HG03432 (cell line): ENCODE measurements at regions not wholly inside any gene's neighbourhood (a gene's known extent, or its start where the extent isn't known, plus 50 kb on each side); places are given as distances from the start of the nearest gene placed in this dataset.

Experiments
- ATAC-seq: cut with Tn5 transposase; IDR thresholded peaks from one replicate; pipeline ENCODE4 v1.9.1; 2021; ENCODE audit warnings: mild to moderate bottlenecking, moderate library complexity; ENCODE audit not compliant: unreplicated experiment

DNA sequence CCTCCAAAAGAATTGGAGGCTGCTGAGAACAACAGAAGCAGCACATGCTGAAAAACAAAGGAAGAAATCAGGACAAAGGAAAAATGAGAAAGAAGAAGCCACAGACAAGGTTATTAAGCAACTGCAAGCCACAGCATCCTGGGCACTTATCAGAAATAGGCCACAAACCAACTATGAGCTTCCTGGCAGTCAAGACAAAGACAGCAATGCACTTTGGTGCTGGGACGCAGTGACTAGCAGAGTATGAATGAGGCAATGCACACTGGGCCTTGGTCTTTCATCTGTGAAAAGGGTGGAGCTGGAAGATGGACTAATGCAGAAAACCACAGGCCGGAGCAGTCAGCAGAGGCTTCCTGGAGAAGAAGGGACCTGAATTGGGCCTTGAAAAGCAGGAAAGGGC, 56.0 kb upstream of the LINGO1 start:
- no peak for ATAC-seq

DNA sequence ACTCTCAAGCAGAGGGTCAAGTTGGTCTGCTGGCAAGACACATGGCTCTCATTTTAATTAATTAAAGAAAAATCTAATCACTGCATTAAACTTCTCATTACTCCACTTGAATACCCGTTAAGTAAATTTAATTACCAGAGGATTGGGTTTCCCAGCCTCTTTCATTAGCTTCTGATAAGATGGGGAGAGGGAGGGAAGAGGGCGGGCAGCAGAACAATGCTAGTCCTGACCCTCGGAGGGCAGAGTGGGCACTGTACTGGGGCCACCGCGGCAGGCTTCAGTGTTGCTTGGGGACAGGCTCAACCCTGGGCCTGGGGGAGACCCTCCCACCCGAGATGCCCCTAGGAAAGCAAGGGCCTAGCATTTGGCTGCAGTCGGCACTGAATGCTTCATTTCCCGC, 55.6 kb upstream of the LINGO1 start:
- no peak for ATAC-seq

DNA sequence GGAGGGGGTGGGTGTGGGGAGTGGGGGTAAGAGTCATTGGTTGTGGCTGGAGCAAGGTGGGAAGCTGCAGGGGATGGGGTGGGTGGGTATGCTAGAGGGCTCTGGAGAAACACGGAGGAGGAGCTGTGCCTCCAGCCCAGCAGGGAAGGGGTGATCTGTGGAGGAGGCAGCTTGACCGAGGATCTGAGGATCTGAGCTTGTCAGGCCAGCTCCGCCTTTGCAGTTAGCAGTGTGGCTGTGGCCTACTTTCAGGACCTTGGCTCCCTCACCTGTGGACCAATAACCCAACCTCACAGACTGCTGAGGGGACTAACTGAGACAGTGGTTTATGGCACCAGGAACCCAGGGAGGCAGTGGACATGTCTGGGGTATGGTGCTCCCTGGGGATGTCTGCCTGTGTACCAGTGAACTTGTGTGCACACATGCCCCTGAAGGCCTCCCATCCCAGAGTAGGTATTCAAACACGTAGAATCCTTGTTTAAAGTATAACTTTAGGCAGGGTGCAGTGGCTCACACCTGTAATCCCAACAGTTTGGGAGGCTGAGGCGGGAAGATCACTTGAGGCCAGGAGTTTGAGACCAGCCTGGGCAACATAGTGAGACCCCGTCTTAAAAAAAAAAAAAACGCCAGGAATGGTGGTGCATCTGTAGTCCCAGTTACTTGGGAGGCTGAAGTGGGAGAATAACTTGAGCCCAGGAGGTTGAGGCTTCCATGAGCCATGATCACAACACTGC, 52.5 kb upstream of the LINGO1 start:
- no peak for ATAC-seq

DNA sequence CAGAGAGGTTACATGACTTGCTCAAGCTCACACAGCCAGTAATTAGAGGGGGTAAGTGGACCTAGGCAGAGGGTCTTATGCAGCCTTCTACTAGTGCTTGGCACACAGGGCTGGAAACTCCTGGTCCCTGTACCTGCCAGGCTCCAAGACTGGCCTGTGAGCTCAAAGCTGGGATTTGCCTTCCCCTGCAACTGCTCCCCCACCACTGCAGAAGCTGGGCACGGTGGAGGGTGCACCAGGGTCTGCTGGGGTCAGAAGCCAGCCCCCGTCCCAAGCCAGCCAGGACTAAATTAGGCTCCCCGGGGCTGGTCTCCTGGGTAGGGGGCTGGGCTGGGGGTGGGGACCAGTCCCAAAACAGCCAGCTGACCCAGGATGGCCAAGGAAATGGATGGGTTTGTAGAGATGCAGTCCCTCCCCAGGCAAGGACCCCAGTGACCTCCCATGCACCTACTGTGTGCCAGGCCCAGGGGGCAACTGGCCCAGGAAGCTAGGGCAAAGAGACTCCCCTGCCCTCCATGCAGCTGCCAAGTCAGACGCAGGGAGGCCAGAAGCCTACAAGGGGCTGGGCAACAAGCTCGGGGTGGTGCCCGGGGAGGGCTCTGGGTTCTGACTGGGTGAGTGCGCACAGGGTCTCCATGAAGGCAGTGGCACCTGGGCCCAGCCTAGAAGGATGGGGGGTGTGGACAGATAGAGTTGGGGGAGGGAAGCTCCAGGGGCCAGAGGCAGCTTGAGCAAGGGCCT, 51.8 kb upstream of the LINGO1 start:
- ATAC-seq = no peak

DNA sequence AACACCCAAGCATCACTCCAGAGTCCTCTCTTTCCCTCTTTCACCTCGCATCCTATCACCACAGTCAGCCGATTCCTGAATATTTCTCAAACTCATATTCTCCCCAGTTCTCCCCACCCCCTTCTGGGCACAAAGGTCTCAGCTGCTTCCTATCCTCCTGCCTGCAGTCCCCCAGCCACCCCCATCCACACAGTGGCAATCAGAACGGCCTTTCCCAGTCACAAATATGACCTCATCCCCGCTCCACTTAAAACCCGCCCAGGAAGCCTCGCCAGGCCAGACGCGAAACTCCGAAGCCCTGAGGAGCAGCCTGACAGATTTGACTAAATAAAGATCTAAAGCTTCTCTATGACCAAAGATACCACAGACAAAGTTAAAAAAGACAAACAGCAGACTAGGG, 49.9 kb upstream of the LINGO1 start:
- ATAC-seq = no peak
